ENCODE measurements at regions not wholly inside any gene's neighbourhood (a gene's known extent, or its start where the extent isn't known, plus 50 kb on each side); places are given as distances from the start of the nearest gene placed in this dataset.

DNA sequence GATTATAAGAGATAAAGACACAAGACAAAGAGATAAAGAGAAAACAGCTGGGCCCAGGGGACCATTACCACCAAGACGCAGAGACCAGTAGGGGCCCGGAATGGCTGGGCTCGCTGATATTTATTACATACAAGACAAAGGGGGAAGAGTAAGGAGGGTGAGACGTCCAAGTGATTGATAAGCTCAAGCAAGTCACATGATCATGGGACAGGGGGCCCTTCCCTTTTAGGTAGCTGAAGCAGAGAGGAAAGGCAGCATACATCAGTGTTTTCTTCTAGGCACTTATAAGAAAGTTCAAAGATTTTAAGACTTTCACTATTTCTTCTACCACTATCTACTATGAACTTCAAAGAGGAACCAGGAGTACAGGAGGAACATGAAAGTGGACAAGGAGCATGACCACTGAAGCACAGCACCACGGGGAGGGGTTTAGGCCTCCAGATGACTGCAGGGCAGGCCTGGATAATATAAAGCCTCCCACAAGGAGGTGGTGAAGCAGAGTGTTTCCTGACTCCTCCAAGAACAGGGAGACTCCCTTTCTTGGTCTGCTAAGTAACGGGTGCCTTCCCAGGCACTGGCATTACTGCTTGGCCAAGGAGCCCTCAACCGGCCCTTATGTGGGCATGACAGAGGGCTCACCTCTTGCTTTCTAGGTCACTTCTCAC is 63.9 kb upstream of the ARL4D start:
- Histone ChIP-seq H3K27ac (ENCODE audit: low read depth, low read length) (no peak overlapping the region), H2BK120ac (replicated peaks; ENCODE audit: low read depth, low read length) (no peak overlapping the region), H2AFZ (ENCODE audit: low read length) (no peak overlapping the region), H3K79me2 (ENCODE audit: control insufficient read depth in 1 of 2, insufficient read depth in 2 of 2, low read length in 2 of 2) (no peaks in the 10 kb centered on the region), H3K9ac (replicated peaks in 1 of 4; ENCODE audit: extremely low read depth in 1 of 4, low read depth in 3 of 4, low read length in 3 of 4) (no peak overlapping the region), H2BK20ac (ENCODE audit: low read length) (no peak overlapping the region), H3K9me3 (ENCODE audit: insufficient read depth in 2 of 2, low read depth in 1 of 2, low read length in 1 of 2) (no peaks in the 10 kb centered on the region), H3K4ac (replicated peaks; ENCODE audit: insufficient read length, low read depth, low read length) (no peak overlapping the region), H3K4me2 (ENCODE audit: insufficient read depth in 1 of 2, low read depth in 2 of 2, low read length in 2 of 2) (no peak overlapping the region), H4K20me1 (replicated peaks in 1 of 2; ENCODE audit: control insufficient read depth in 1 of 2, insufficient read depth in 2 of 2, low read length in 2 of 2) (no peaks in the 10 kb centered on the region), H2BK5ac (ENCODE audit: low read depth, low read length) (no peak overlapping the region), H3K23ac (ENCODE audit: insufficient read length) (no peak overlapping the region), H3K4me1 (replicated peaks in 1 of 4; ENCODE audit: control insufficient read depth in 3 of 4, insufficient read depth in 4 of 4, low read length in 3 of 4) (peaks cover 0 to 3% (median 2%) of the 10 kb centered on the region in 4 experiments; a peak in 5 of 7 replicates), H3K18ac (ENCODE audit: extremely low read depth, low read length) (no peak overlapping the region), H2AK5ac (ENCODE audit: low read depth, low read length) (no peak overlapping the region), H3K4me3 (ENCODE audit: extremely low read depth in 1 of 4, insufficient read depth in 2 of 4, low read depth in 3 of 4, low read length in 4 of 4) (no peak overlapping the region), H2BK12ac (ENCODE audit: low read depth, low read length) (no peak overlapping the region), H3K36me3 (ENCODE audit: control insufficient read depth in 2 of 4, insufficient read depth in 4 of 4, low read length in 3 of 4) (no peaks in the 10 kb centered on the region), H2BK15ac (ENCODE audit: low read length) (no peak overlapping the region), H4K91ac (replicated peaks; ENCODE audit: insufficient read length, low read length) (no peak overlapping the region), H3K14ac (ENCODE audit: insufficient read length) (no peak overlapping the region), H4K5ac (ENCODE audit: insufficient read length, low read depth, low read length) (no peak overlapping the region), H3K27me3 (replicated peaks in 1 of 4; ENCODE audit: control insufficient read depth in 3 of 4, extremely low read depth in 1 of 4, insufficient read depth in 3 of 4, low read length in 3 of 4) (no peaks in the 10 kb centered on the region), H3K79me1 (ENCODE audit: low read depth, low read length) (no peaks in the 10 kb centered on the region), H3K56ac (replicated peaks; ENCODE audit: insufficient read length, low read depth, low read length) (no peak overlapping the region), H3K23me2 (ENCODE audit: low read depth, low read length) (no peaks in the 10 kb centered on the region), H4K8ac (ENCODE audit: extremely low read depth, insufficient read depth, low read length) (no peak overlapping the region)
- 89% methylated on average over 7 of the region's 7 CpGs; no CpG with 5 or more reads in 1 of the 2 experiments for WGBS, 2 experiments (ENCODE audit: extremely low coverage in 1 of 2, insufficient coverage in 1 of 2, insufficient read length in 1 of 2, insufficient replicate concordance in 2 of 2, low coverage in 1 of 2, low lambda C conversion rate in 2 of 2, missing lambda C conversion rate in 1 of 2)
- FAIRE-seq: no peak
- ChIA-PET POLR2A (ENCODE audit: partially characterized antibody) (interaction anchor here (0.7 to 5.5 kb wide), 5 partner anchors 22 to 136 kb away, joined by 3 to 46 read pairs (median 4); no protein-coding TSS in a partner anchor), CTCF (ENCODE audit: partially characterized antibody) (interaction anchor here (0.9 to 4.2 kb wide), 15 partner anchors 8 to 191 kb away, joined by 3 to 23 read pairs (median 9); partner anchors contain the start of gene DHX8)
- DNase-seq (ENCODE audit: low read depth in 1 of 2, low spot score in 2 of 2): no peak
- TF ChIP-seq CBX8 (IDR thresholded peaks at IDR 0.05; ENCODE audit: borderline replicate concordance, low read depth, low read length) (no peak), NRF1 (IDR thresholded peaks at IDR 0.05; ENCODE audit: low read depth, low read length) (no peak), SIRT6 (IDR thresholded peaks at IDR 0.05; ENCODE audit: low read length) (no peak), SAP30 (IDR thresholded peaks at IDR 0.05; ENCODE audit: insufficient read depth, insufficient replicate concordance, low read length) (no peak), SIX5 (IDR thresholded peaks at IDR 0.05; ENCODE audit: low read depth, low read length) (no peak), POLR2A (IDR thresholded peaks at IDR 0.05; ENCODE audit: control extremely low read depth in 1 of 2, low read depth in 2 of 2, low read length in 2 of 2) (no peak), JUND (IDR thresholded peaks at IDR 0.05; ENCODE audit: low read length) (no peak), CHD1 (IDR thresholded peaks at IDR 0.05; ENCODE audit: low read depth, low read length) (no peak), RAD21 (IDR thresholded peaks at IDR 0.05 in 1 of 2, conservative IDR thresholded peaks at IDR 0.05 in 1 of 2; ENCODE audit: low read depth in 2 of 2, low read length in 2 of 2) (no peak), GTF2F1 (IDR thresholded peaks at IDR 0.05; ENCODE audit: borderline replicate concordance, low read depth, low read length) (no peak), CBX5 (IDR thresholded peaks at IDR 0.05; ENCODE audit: low read depth, low read length) (no peak), ZNF274 (IDR thresholded peaks at IDR 0.05; ENCODE audit: borderline replicate concordance, extremely low read depth, low read length) (no peak)
- TF ChIP-seq, protein P1, sequence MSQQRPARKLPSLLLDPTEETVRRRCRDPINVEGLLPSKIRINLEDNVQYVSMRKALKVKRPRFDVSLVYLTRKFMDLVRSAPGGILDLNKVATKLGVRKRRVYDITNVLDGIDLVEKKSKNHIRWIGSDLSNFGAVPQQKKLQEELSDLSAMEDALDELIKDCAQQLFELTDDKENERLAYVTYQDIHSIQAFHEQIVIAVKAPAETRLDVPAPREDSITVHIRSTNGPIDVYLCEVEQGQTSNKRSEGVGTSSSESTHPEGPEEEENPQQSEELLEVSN (IDR thresholded peaks at IDR 0.05): no peak

Data from H1 (cell line).